DND-41 (cell line): ENCODE measurements at regions not wholly inside any gene's neighbourhood (a gene's known extent, or its start where the extent isn't known, plus 50 kb on each side); places are given as distances from the start of the nearest gene placed in this dataset.

Experiments
- CTCF ChIP-seq: IDR thresholded peaks from 2 replicates; pipeline ENCODE4 v1.5.1; 2012; ENCODE audit warnings: borderline replicate concordance, low read length, moderate library complexity, mild to moderate bottlenecking; ENCODE audit not compliant: poor library complexity, severe bottlenecking; ENCODE audit errors: extremely low read depth
- EZH2 ChIP-seq: IDR thresholded peaks from 3 replicates; pipeline ENCODE4 v1.6.1; 2012; ENCODE audit warnings: borderline replicate concordance, low read depth, mild to moderate bottlenecking, moderate library complexity, low read length, inconsistent platforms; ENCODE audit not compliant: severe bottlenecking

GRCh38 chr1:47491341-47491753 is 53.5 kb downstream of the FOXD2 start:
- TF ChIP-seq CTCF, result no peak
- TF ChIP-seq EZH2, result no peak
